DOHH2 (cell line): ENCODE measurements at regions not wholly inside any gene's neighbourhood (a gene's known extent, or its start where the extent isn't known, plus 50 kb on each side); places are given as distances from the start of the nearest gene placed in this dataset.

Experiments used
- CTCF ChIP-seq: fragments of 200-600 bp; sonication (generic); IDR thresholded peaks from one replicate; pipeline ENCODE4 v1.5.1; 2014; ENCODE audit warnings: antibody characterized with exemption, mild to moderate bottlenecking, low read depth, low read length; ENCODE audit not compliant: poor library complexity, severe bottlenecking
- EZH2phosphoT487 ChIP-seq: fragments of 200-600 bp; sonication (generic); IDR thresholded peaks from 2 replicates; pipeline ENCODE4 v1.6.1; 2017; ENCODE audit warnings: borderline replicate concordance, mild to moderate bottlenecking, antibody characterized with exemption, low read length, moderate library complexity, mixed read lengths

- TF ChIP-seq CTCF (no peak), EZH2phosphoT487 (no peak)
Measured at GRCh38 chr7:65219623-65220022, 154.0 kb upstream of the ZNF92 start.
